GM12878 (cell line): ENCODE measurements at regions not wholly inside any gene's neighbourhood (a gene's known extent, or its start where the extent isn't known, plus 50 kb on each side); places are given as distances from the start of the nearest gene placed in this dataset.

Experiments used
- ATAC-seq: fragments of 200-7000 bp; cut with Tn5 transposase; 3 replicates; pipeline ENCODE4 v1.9.1; 2020; ENCODE audit warnings: mild to moderate bottlenecking, moderate library complexity
- BruUV-seq: library from RNA; stranded (reverse); fragments of 400-500 nt; replicated peaks from 2 replicates; lab custom pipeline; 2021; lab: Mats Ljungman, UMichigan
- CTCF ChIA-PET: fragments of 300-600 bp; sonication (Branson Sonifier 250); formaldehyde crosslinking; extraction: SDS; loops from one replicate; lab custom pipeline; 2021; ENCODE audit warnings: inconsistent platforms; lab: Yijun Ruan, JAX
- POLR2A ChIA-PET: fragments of 350-600 bp; formaldehyde crosslinking; extraction: SDS; loops from one replicate; lab custom pipeline; 2021; ENCODE audit warnings: inconsistent platforms; lab: Charles Lee
- RAD21 ChIA-PET: fragments of 300-600 bp; sonication (Branson Sonifier 250); formaldehyde crosslinking; loops from one replicate; lab custom pipeline; 2023; ENCODE audit warnings: antibody characterized with exemption; ENCODE audit not compliant: unreplicated experiment; lab: Charles Lee
- SMC1A ChIA-PET: fragments of 300-600 bp; sonication (Branson Sonifier 250); formaldehyde crosslinking; loops from one replicate; lab custom pipeline; 2023; ENCODE audit not compliant: unreplicated experiment, uncharacterized antibody; lab: Charles Lee
- DNase-seq: peaks from one replicate; pipeline ENCODE4 v3.0.0-alpha.2; 2011; ENCODE audit warnings: low read depth, low spot score
- FAIRE-seq: peaks from 3 replicates; lab custom pipeline; 2011; peaks lifted over from hg19 to GRCh38; lab: Jason Lieb, UNC
- H2AFZ ChIP-seq: 2 replicates; pipeline ENCODE4 v1.6.0; 2011; ENCODE audit warnings: low read depth, low read length, control low read depth; ENCODE audit not compliant: control insufficient read depth
- H3K27ac ChIP-seq: 2 replicates; pipeline ENCODE4 v1.5.1; 2011; ENCODE audit warnings: control low read depth; ENCODE audit not compliant: control insufficient read depth, insufficient read depth
- H3K27me3 ChIP-seq, 2 experiments: replicated peaks in 1 of 2; 2 replicates each; pipeline versions ENCODE4 v1.6.0 to v1.6.1; 2011; ENCODE audit warnings: low read length in 1 of 2; ENCODE audit not compliant: control insufficient read depth in 2 of 2, insufficient read depth in 2 of 2
- H3K36me3 ChIP-seq, 2 experiments: 2 replicates each; pipeline ENCODE4 v1.5.1; 2011; ENCODE audit warnings: low read length in 1 of 2; ENCODE audit not compliant: control insufficient read depth in 2 of 2, insufficient read depth in 2 of 2
- H3K4me1 ChIP-seq: 2 replicates; pipeline ENCODE4 v1.6.1; 2011; ENCODE audit warnings: mild to moderate bottlenecking, low read length, moderate library complexity, mixed read lengths; ENCODE audit not compliant: control insufficient read depth, insufficient read depth
- H3K4me2 ChIP-seq: 2 replicates; pipeline ENCODE4 v1.6.0; 2011; ENCODE audit warnings: control low read depth; ENCODE audit not compliant: control insufficient read depth, insufficient read depth
- H3K4me3 ChIP-seq: fragments of 200-600 bp; sonication (generic); 2 replicates; pipeline ENCODE4 v1.5.1; 2016
- H3K79me2 ChIP-seq: 2 replicates; pipeline ENCODE4 v1.6.0; 2011; ENCODE audit warnings: low read length; ENCODE audit not compliant: control insufficient read depth, insufficient read depth
- H3K9ac ChIP-seq: 2 replicates; pipeline ENCODE4 v1.8.0; 2011; ENCODE audit warnings: low read length, control low read depth, mixed read lengths; ENCODE audit not compliant: control insufficient read depth, insufficient read depth
- H3K9me3 ChIP-seq: replicated peaks from 3 replicates; pipeline ENCODE4 v1.5.1; 2011; ENCODE audit warnings: mild to moderate bottlenecking, low read length; ENCODE audit not compliant: control insufficient read depth, insufficient read depth
- H4K20me1 ChIP-seq: 2 replicates; pipeline ENCODE4 v1.6.0; 2011; ENCODE audit not compliant: control insufficient read depth, insufficient read depth
- ATF7 ChIP-seq: fragments of 450-650 bp; IDR thresholded peaks from 2 replicates; pipeline ENCODE4 v1.6.1; 2016; ENCODE audit warnings: low read depth, mild to moderate bottlenecking
- BACH1 ChIP-seq: fragments of 450-650 bp; IDR thresholded peaks from 2 replicates; pipeline ENCODE4 v1.6.1; 2017; ENCODE audit warnings: mild to moderate bottlenecking, borderline replicate concordance
- CBX5 ChIP-seq: sonication (generic); IDR thresholded peaks from 2 replicates; pipeline ENCODE4 v1.6.1; 2016; ENCODE audit warnings: low read depth, moderate library complexity, mild to moderate bottlenecking, inconsistent platforms
- CHD2 ChIP-seq: IDR thresholded peaks from 2 replicates; pipeline ENCODE4 v1.6.1; 2011; ENCODE audit warnings: low read depth, low read length, improper control_type of control experiment, borderline replicate concordance
- EP300 ChIP-seq, 2 experiments: fragments of 150-350 bp in 1 of 2; IDR thresholded peaks; 2 replicates each; pipeline ENCODE4 v1.6.1; 2011 to 2012; ENCODE audit warnings: low read depth in 2 of 2, low read length in 2 of 2, borderline replicate concordance in 1 of 2, improper control_type of control experiment in 1 of 2, inconsistent platforms in 1 of 2; ENCODE audit not compliant: control insufficient read depth in 1 of 2
- FOS ChIP-seq: IDR thresholded peaks from 3 replicates; pipeline ENCODE4 v1.6.1; 2011; ENCODE audit warnings: borderline replicate concordance; ENCODE audit not compliant: insufficient read length; ENCODE audit errors: extremely low read depth
- KDM1A ChIP-seq: fragments of 200-600 bp; sonication (generic); IDR thresholded peaks from 2 replicates; pipeline ENCODE4 v1.6.1; 2016; ENCODE audit warnings: borderline replicate concordance
- NFIC ChIP-seq: IDR thresholded peaks from 2 replicates; pipeline ENCODE4 v1.6.1; 2012; ENCODE audit warnings: low read depth, mild to moderate bottlenecking, inconsistent platforms, low read length, moderate library complexity
- RAD21 ChIP-seq: IDR thresholded peaks from 2 replicates; pipeline ENCODE4 v1.6.1; 2011; ENCODE audit warnings: mild to moderate bottlenecking, low read depth, low read length, moderate library complexity; ENCODE audit not compliant: insufficient read depth
- SIX5 ChIP-seq: IDR thresholded peaks from 2 replicates; pipeline ENCODE4 v1.6.1; 2011; ENCODE audit warnings: mild to moderate bottlenecking, low read depth, low read length, moderate library complexity; ENCODE audit not compliant: severe bottlenecking
- SREBF2 ChIP-seq: IDR thresholded peaks from 2 replicates; pipeline ENCODE4 v1.6.1; 2012; ENCODE audit warnings: mild to moderate bottlenecking, low read length
- SUPT20H ChIP-seq: IDR thresholded peaks from 2 replicates; pipeline ENCODE4 v1.6.1; 2011; ENCODE audit warnings: low read depth, mild to moderate bottlenecking, low read length, moderate library complexity, borderline replicate concordance; ENCODE audit not compliant: control insufficient read depth
- SUZ12 ChIP-seq: fragments of 200-600 bp; sonication (generic); IDR thresholded peaks from one replicate; pipeline ENCODE4 v1.6.1; 2018; ENCODE audit warnings: antibody characterized with exemption, mild to moderate bottlenecking; ENCODE audit not compliant: unreplicated experiment
- TCF7 ChIP-seq: IDR thresholded peaks from 2 replicates; pipeline ENCODE4 v1.6.1; 2014; ENCODE audit warnings: antibody characterized with exemption, borderline replicate concordance
- WGBS: methylation state at CpG from one replicate; pipeline ENCODE4 v1.1.6; 2016; ENCODE audit warnings: low lambda C conversion rate; ENCODE audit not compliant: insufficient replicate concordance, insufficient coverage; ENCODE audit errors: missing lambda C conversion rate; 5-methylcytosine and 5-hydroxymethylcytosine counted together
- in situ Hi-C: fragments of 300-500 bp; cut with MboI; formaldehyde crosslinking; loops from 9 replicates; pipeline ENCODE4 v1.14.3; 2018; ENCODE audit warnings: mixed read lengths
- intact Hi-C: fragments of 100-400 bp; cut with micrococcal nuclease; formaldehyde crosslinking; loops from one replicate; pipeline ENCODE4 v1.14.2; 2022; ENCODE audit not compliant: unreplicated experiment
- TF ChIP-seq, protein P1 (sequence below): fragments of 450-650 bp; IDR thresholded peaks from 2 replicates; pipeline ENCODE4 v1.6.1; 2017; ENCODE audit warnings: borderline replicate concordance
- TF ChIP-seq, protein P2 (sequence below): IDR thresholded peaks from 2 replicates; pipeline ENCODE4 v1.6.1; 2011; ENCODE audit warnings: low read depth, mild to moderate bottlenecking, low read length, moderate library complexity, borderline replicate concordance; ENCODE audit errors: extremely low read depth

DNA sequence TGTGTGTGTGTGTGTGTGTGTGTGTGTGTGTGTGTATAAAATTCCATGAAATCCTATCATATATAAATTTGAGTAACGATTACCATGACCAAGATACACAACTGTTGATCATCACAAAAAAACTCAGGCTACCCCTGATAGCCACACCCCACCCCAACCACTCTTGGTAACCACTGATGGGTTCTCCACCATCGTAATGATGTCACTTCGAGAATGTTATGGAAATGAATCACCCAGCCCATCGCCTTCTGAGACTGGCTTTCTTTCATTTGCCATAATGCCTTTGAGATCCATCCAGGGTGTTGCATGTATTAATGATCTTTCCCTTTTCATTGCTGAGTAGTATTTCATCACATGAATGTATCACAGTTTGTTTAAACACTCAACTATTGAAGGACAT, 496.0 kb downstream of the MIAT start:
- no TSS peak for BruUV-seq
- Histone ChIP-seq H3K4me2 (no peak overlapping the region), H3K4me3 (no peak overlapping the region), H4K20me1 (no peaks in the 10 kb centered on the region), H3K9ac (no peak overlapping the region), H3K4me1 (no peaks in the 10 kb centered on the region), H3K27ac (no peak overlapping the region), H3K79me2 (no peaks in the 10 kb centered on the region), H3K36me3 (no peaks in the 10 kb centered on the region), H3K27me3 (no peaks in the 10 kb centered on the region), H3K9me3 (no peaks in the 10 kb centered on the region; the same call in 2 of the 3 replicates), H2AFZ (no peak overlapping the region)
- ChIA-PET RAD21 (no interaction called here), CTCF (no interaction called here), SMC1A (no interaction called here), POLR2A (no interaction called here)
- WGBS: 38% methylated on average over 4 of the region's 4 CpGs
- no peak for ATAC-seq
- DNase-seq: no peak
- TF ChIP-seq CBX5 (no peak), KDM1A (no peak), RAD21 (no peak), ATF7 (no peak), SIX5 (no peak), FOS (no peak), EP300 (IDR thresholded peaks at IDR 0.05; ENCODE audit: borderline replicate concordance in 1 of 2, control insufficient read depth in 1 of 2, low read depth in 2 of 2, low read length in 2 of 2) (no peak), SREBF2 (no peak), SUZ12 (no peak), BACH1 (no peak), NFIC (no peak), SUPT20H (no peak), CHD2 (no peak), TCF7 (no peak)
- TF ChIP-seq, protein P1, sequence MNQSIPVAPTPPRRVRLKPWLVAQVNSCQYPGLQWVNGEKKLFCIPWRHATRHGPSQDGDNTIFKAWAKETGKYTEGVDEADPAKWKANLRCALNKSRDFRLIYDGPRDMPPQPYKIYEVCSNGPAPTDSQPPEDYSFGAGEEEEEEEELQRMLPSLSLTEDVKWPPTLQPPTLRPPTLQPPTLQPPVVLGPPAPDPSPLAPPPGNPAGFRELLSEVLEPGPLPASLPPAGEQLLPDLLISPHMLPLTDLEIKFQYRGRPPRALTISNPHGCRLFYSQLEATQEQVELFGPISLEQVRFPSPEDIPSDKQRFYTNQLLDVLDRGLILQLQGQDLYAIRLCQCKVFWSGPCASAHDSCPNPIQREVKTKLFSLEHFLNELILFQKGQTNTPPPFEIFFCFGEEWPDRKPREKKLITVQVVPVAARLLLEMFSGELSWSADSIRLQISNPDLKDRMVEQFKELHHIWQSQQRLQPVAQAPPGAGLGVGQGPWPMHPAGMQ: no peak
- TF ChIP-seq, protein P2, sequence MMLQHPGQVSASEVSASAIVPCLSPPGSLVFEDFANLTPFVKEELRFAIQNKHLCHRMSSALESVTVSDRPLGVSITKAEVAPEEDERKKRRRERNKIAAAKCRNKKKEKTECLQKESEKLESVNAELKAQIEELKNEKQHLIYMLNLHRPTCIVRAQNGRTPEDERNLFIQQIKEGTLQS: no peak
- no peak for FAIRE-seq
- intact Hi-C loops (no loop called here), in situ Hi-C loops (no loop called here)
